BLaER1 treated with 17β-estradiol and CSF1 and Interleukin-3, amounts not matched to agents 10 nM and 100 nM (cell line): ENCODE measurements at regions not wholly inside any gene's neighbourhood (a gene's known extent, or its start where the extent isn't known, plus 50 kb on each side); places are given as distances from the start of the nearest gene placed in this dataset.

Experiments
- H3K27ac ChIP-seq, 11 experiments: shearing (Covaris generic); formaldehyde crosslinking; 2 replicates each; pipeline ENCODE4 v1.8.1; 2022
- H3K27me3 ChIP-seq, 11 experiments: shearing (Covaris generic); formaldehyde crosslinking; 2 replicates each; pipeline ENCODE4 v1.8.1; 2022
- H3K36me3 ChIP-seq, 11 experiments: shearing (Covaris generic); formaldehyde crosslinking; 2 replicates each; pipeline ENCODE4 v1.8.1; 2022
- H3K4me1 ChIP-seq, 10 experiments: shearing (Covaris generic); formaldehyde crosslinking; 2 replicates each; pipeline ENCODE4 v1.8.1; 2022
- H3K4me2 ChIP-seq, 11 experiments: shearing (Covaris generic); formaldehyde crosslinking; 2 replicates each; pipeline ENCODE4 v1.8.1; 2022
- H3K4me3 ChIP-seq, 10 experiments: shearing (Covaris generic); formaldehyde crosslinking; 2 replicates each; pipeline ENCODE4 v1.8.1; 2022
- H3K9ac ChIP-seq, 11 experiments: shearing (Covaris generic); formaldehyde crosslinking; 2 replicates each; pipeline ENCODE4 v1.8.1; 2022
- H3K9me3 ChIP-seq, 11 experiments: shearing (Covaris generic); formaldehyde crosslinking; replicated peaks in 1 of 11; 2 replicates each; pipeline ENCODE4 v1.8.1; 2022
- H4K20me1 ChIP-seq, 11 experiments: shearing (Covaris generic); formaldehyde crosslinking; 2 replicates each; pipeline ENCODE4 v1.8.1; 2022
- Cebpa-rat ChIP-seq, 11 experiments: shearing (Covaris generic); IDR thresholded peaks; 2 replicates each; pipeline ENCODE4 v1.8.1; 2022

GRCh38 chr3:112693186-112693585 is 52.2 kb upstream of the CCDC80 start:
- Histone ChIP-seq H3K36me3 (no peaks in the 10 kb centered on the region), H3K9me3 (peaks cover 0 to 12% (median 5%) of the 10 kb centered on the region in 11 experiments; a peak in 9 of 22 replicates), H3K9ac (no peak overlapping the region), H4K20me1 (no peaks in the 10 kb centered on the region), H3K4me1 (peaks cover 0 to 11% (median 5%) of the 10 kb centered on the region in 10 experiments; a peak in 7 of 20 replicates), H3K27ac (no peak overlapping the region), H3K4me2 (peak overlapping the region in 4 of 11 experiments; percentile 13 to 37 (median 16); a peak in 3 of 22 replicates), H3K27me3 (no peaks in the 10 kb centered on the region), H3K4me3 (no peak overlapping the region)
- TF ChIP-seq Cebpa-rat (IDR thresholded peaks at IDR 0.05) = no peak
